IMR-90 (cell line): ENCODE measurements at regions not wholly inside any gene's neighbourhood (a gene's known extent, or its start where the extent isn't known, plus 50 kb on each side); places are given as distances from the start of the nearest gene placed in this dataset.

ENCODE experiments used
- ATAC-seq: fragments of 200-7000 bp; cut with Tn5 transposase; 2 replicates; pipeline ENCODE4 v1.9.1; 2020; ENCODE audit warnings: low read depth, mild to moderate bottlenecking, moderate library complexity
- BruUV-seq: library from RNA; stranded (reverse); fragments of 400-500 nt; replicated peaks from 2 replicates; lab custom pipeline; 2021; lab: Mats Ljungman, UMichigan
- CTCF ChIA-PET: fragments of 300-600 bp; formaldehyde crosslinking; extraction: SDS; loops from one replicate; lab custom pipeline; 2021; ENCODE audit warnings: antibody characterized with exemption; lab: Yijun Ruan, JAX
- POLR2A ChIA-PET: fragments of 300-600 bp; sonication (Branson Sonifier 250); formaldehyde crosslinking; loops from one replicate; lab custom pipeline; 2022; ENCODE audit warnings: antibody characterized with exemption; ENCODE audit not compliant: unreplicated experiment; lab: Charles Lee
- DNase-seq: peaks from one replicate; pipeline ENCODE4 v3.0.0; 2013
- H2AFZ ChIP-seq: replicated peaks from 2 replicates; pipeline ENCODE3; 2013; ENCODE audit warnings: low read length, mild to moderate bottlenecking; ENCODE audit not compliant: poor library complexity
- H2AK5ac ChIP-seq: 2 replicates; pipeline ENCODE4 v1.6.1; 2013; ENCODE audit warnings: low read depth, low read length, inconsistent platforms
- H2AK9ac ChIP-seq: replicated peaks from 2 replicates; pipeline ENCODE3; 2013; ENCODE audit warnings: mild to moderate bottlenecking, low read depth, low read length, moderate library complexity; ENCODE audit not compliant: poor library complexity
- H2BK120ac ChIP-seq: 2 replicates; pipeline ENCODE4 v1.6.1; 2013; ENCODE audit warnings: low read depth, low read length, inconsistent platforms
- H2BK15ac ChIP-seq: 3 replicates; pipeline ENCODE4 v1.6.1; 2013; ENCODE audit warnings: low read depth, low read length, inconsistent platforms
- H2BK20ac ChIP-seq: 2 replicates; pipeline ENCODE4 v1.6.1; 2013; ENCODE audit warnings: low read depth, mild to moderate bottlenecking, inconsistent platforms, low read length, moderate library complexity
- H2BK5ac ChIP-seq: 2 replicates; pipeline ENCODE4 v1.6.1; 2013; ENCODE audit warnings: mild to moderate bottlenecking, low read depth, low read length, inconsistent platforms; ENCODE audit not compliant: poor library complexity, severe bottlenecking
- H3K14ac ChIP-seq: replicated peaks from 2 replicates; pipeline ENCODE4 v1.6.1; 2013; ENCODE audit warnings: low read depth, low read length, inconsistent platforms
- H3K18ac ChIP-seq: 2 replicates; pipeline ENCODE4 v1.6.1; 2013; ENCODE audit warnings: low read depth, low read length, control low read depth
- H3K23ac ChIP-seq: 2 replicates; pipeline ENCODE4 v1.6.1; 2013; ENCODE audit warnings: low read depth, low read length, inconsistent platforms
- H3K27ac ChIP-seq: 2 replicates; pipeline ENCODE4 v1.5.1; 2013; ENCODE audit warnings: mild to moderate bottlenecking, control low read depth, low read length; ENCODE audit not compliant: insufficient read depth
- H3K27me3 ChIP-seq: 2 replicates; pipeline ENCODE4 v1.6.1; 2013; ENCODE audit warnings: low read length; ENCODE audit not compliant: control insufficient read depth, insufficient read depth
- H3K36me3 ChIP-seq: 2 replicates; pipeline ENCODE4 v1.6.1; 2013; ENCODE audit warnings: low read length, mixed read lengths; ENCODE audit not compliant: control insufficient read depth, insufficient read depth
- H3K4ac ChIP-seq: 2 replicates; pipeline ENCODE4 v1.6.1; 2013; ENCODE audit warnings: low read depth, low read length, inconsistent platforms
- H3K4me1 ChIP-seq: 2 replicates; pipeline ENCODE4 v1.6.1; 2013; ENCODE audit warnings: low read length, mixed read lengths; ENCODE audit not compliant: control insufficient read depth, insufficient read depth
- H3K4me2 ChIP-seq: 2 replicates; pipeline ENCODE4 v1.6.1; 2013; ENCODE audit warnings: low read depth, mild to moderate bottlenecking, control low read depth, low read length, moderate library complexity
- H3K4me3 ChIP-seq: 2 replicates; pipeline ENCODE4 v1.5.1; 2013; ENCODE audit warnings: low read depth, mild to moderate bottlenecking, control low read depth, low read length, moderate library complexity; ENCODE audit not compliant: insufficient read depth
- H3K56ac ChIP-seq: 2 replicates; pipeline ENCODE4 v1.6.1; 2013; ENCODE audit warnings: low read length, inconsistent platforms; ENCODE audit not compliant: insufficient read depth; ENCODE audit errors: extremely low read depth
- H3K79me1 ChIP-seq, 2 experiments: 2 replicates each; pipeline ENCODE4 v1.6.1; 2013; ENCODE audit warnings: low read length in 2 of 2, inconsistent platforms in 1 of 2, low read depth in 1 of 2
- H3K9ac ChIP-seq: 2 replicates; pipeline ENCODE4 v1.6.1; 2013; ENCODE audit warnings: low read depth, low read length, control low read depth
- H3K9me1 ChIP-seq: 2 replicates; pipeline ENCODE4 v1.6.1; 2013; ENCODE audit warnings: low read length, inconsistent platforms; ENCODE audit not compliant: insufficient read depth
- H3K9me3 ChIP-seq: 2 replicates; pipeline ENCODE4 v1.6.1; 2013; ENCODE audit warnings: low read length; ENCODE audit not compliant: control insufficient read depth, insufficient read depth
- H4K20me1 ChIP-seq: 2 replicates; pipeline ENCODE4 v1.6.1; 2013; ENCODE audit warnings: low read length, inconsistent platforms; ENCODE audit not compliant: insufficient read depth
- H4K5ac ChIP-seq: 2 replicates; pipeline ENCODE4 v1.6.1; 2013; ENCODE audit warnings: mild to moderate bottlenecking, low read depth, low read length, control low read depth
- H4K8ac ChIP-seq, 2 experiments: 2 replicates each; pipeline ENCODE4 v1.6.1; 2013; ENCODE audit warnings: low read depth in 2 of 2, low read length in 2 of 2, control low read depth in 1 of 2, inconsistent platforms in 1 of 2
- H4K91ac ChIP-seq: 2 replicates; pipeline ENCODE4 v1.6.1; 2013; ENCODE audit warnings: low read depth, low read length, inconsistent platforms; ENCODE audit not compliant: insufficient read depth
- BHLHE40 ChIP-seq: fragments of 150-350 bp; IDR thresholded peaks from 2 replicates; pipeline ENCODE4 v1.6.1; 2016; ENCODE audit warnings: mild to moderate bottlenecking, low read depth, low read length
- CEBPB ChIP-seq: IDR thresholded peaks from 2 replicates; pipeline ENCODE4 v1.6.1; 2012; ENCODE audit warnings: low read depth, low read length, improper control_type of control experiment
- CHD1 ChIP-seq: IDR thresholded peaks from 2 replicates; pipeline ENCODE4 v1.6.1; 2012; ENCODE audit warnings: low read depth, low read length, improper control_type of control experiment
- FOS ChIP-seq: fragments of 150-350 bp; IDR thresholded peaks from 2 replicates; pipeline ENCODE4 v1.6.1; 2016; ENCODE audit warnings: low read depth, low read length
- MAFK ChIP-seq: IDR thresholded peaks from 2 replicates; pipeline ENCODE4 v1.6.1; 2012; ENCODE audit warnings: low read depth, low read length, improper control_type of control experiment
- MAZ ChIP-seq: IDR thresholded peaks from 2 replicates; pipeline ENCODE4 v1.6.1; 2012; ENCODE audit warnings: low read depth, mild to moderate bottlenecking, low read length, improper control_type of control experiment, moderate library complexity, borderline replicate concordance
- MXI1 ChIP-seq: IDR thresholded peaks from 2 replicates; pipeline ENCODE4 v1.6.1; 2012; ENCODE audit warnings: low read depth, mild to moderate bottlenecking, low read length, moderate library complexity, borderline replicate concordance
- NFE2L2 ChIP-seq: fragments of 150-350 bp; IDR thresholded peaks from 2 replicates; pipeline ENCODE4 v1.6.1; 2016; ENCODE audit warnings: low read depth, mild to moderate bottlenecking, low read length
- POLR2A ChIP-seq: IDR thresholded peaks from 2 replicates; pipeline ENCODE4 v1.6.1; 2012; ENCODE audit warnings: mild to moderate bottlenecking, low read depth, low read length
- RAD21 ChIP-seq: IDR thresholded peaks from 2 replicates; pipeline ENCODE4 v1.6.1; 2012; ENCODE audit warnings: low read length, improper control_type of control experiment
- RCOR1 ChIP-seq: IDR thresholded peaks from 2 replicates; pipeline ENCODE4 v1.6.1; 2012; ENCODE audit warnings: mild to moderate bottlenecking, low read length, improper control_type of control experiment; ENCODE audit not compliant: insufficient replicate concordance
- RFX5 ChIP-seq: IDR thresholded peaks from 2 replicates; pipeline ENCODE4 v1.8.0; 2012; ENCODE audit warnings: low read depth, mild to moderate bottlenecking, low read length, moderate library complexity
- SMC3 ChIP-seq: fragments of 150-350 bp; IDR thresholded peaks from 2 replicates; pipeline ENCODE4 v1.6.1; 2016; ENCODE audit warnings: low read depth, mild to moderate bottlenecking, antibody characterized with exemption, low read length, moderate library complexity
- WGBS, 2 experiments: methylation state at CpG; one replicate each; pipeline versions ENCODE4 v1.1.5 to v1.1.7; 2013; ENCODE audit warnings: missing lambda C conversion rate in 2 of 2; ENCODE audit not compliant: insufficient read length in 1 of 2; ENCODE audit errors: extremely low coverage in 2 of 2; 5-methylcytosine and 5-hydroxymethylcytosine counted together
- dilution Hi-C: fragments of 300-500 bp; cut with HindIII; formaldehyde crosslinking; loops from one replicate; pipeline ENCODE4 v1.14.3; 2018; ENCODE audit warnings: low sequenced_read_pairs; ENCODE audit not compliant: unreplicated experiment
- in situ Hi-C: fragments of 300-500 bp; cut with MboI; formaldehyde crosslinking; loops from 3 replicates; pipeline ENCODE4 v1.14.3; 2019; ENCODE audit warnings: low sequenced_read_pairs, inconsistent platforms, mixed read lengths
- intact Hi-C: fragments of 100-400 bp; cut with micrococcal nuclease; formaldehyde crosslinking; loops from 2 replicates; pipeline ENCODE4 v1.10.0; 2022
- TF ChIP-seq, protein P1 (sequence below): fragments of 150-350 bp; IDR thresholded peaks from 2 replicates; pipeline ENCODE4 v1.6.1; 2017; ENCODE audit warnings: mild to moderate bottlenecking, antibody characterized with exemption, low read length, low read depth
- TF ChIP-seq, protein P2 (sequence below): conservative IDR thresholded peaks from 2 replicates; pipeline ENCODE4 v1.5.1; 2012; ENCODE audit warnings: mild to moderate bottlenecking, low read depth, low read length, improper control_type of control experiment
- TF ChIP-seq, protein P3 (sequence below): fragments of 150-350 bp; IDR thresholded peaks from 2 replicates; pipeline ENCODE4 v1.6.1; 2016; ENCODE audit warnings: low read depth, mild to moderate bottlenecking, low read length, moderate library complexity, borderline replicate concordance

DNA sequence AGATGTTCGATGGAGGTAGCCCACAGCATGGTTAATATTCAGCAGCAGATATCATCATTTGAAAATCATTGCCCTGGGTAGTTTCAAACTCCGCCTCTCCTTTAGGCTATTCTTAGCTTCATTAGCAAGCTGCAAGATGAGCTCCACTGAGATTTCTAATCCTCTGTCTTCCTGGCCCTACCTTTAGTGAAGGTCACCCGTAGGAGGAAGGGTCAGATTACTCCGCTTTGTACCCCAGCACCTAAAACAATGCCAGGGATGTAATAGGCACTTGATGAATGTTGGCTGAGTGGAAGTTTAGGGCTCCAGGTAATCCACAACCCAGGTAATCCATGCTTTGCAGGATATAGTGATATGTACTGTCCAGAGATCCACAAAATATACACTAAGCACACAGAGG is 260.1 kb upstream of the MTNR1B start:
- no peak overlapping the region for H3K9ac ChIP-seq
- no peak overlapping the region for H3K18ac ChIP-seq
- POLR2A ChIA-PET = no interaction called here
- no TSS peak for BruUV-seq
- H4K8ac ChIP-seq = no peak overlapping the region
- H3K9me3 ChIP-seq = no peaks in the 10 kb centered on the region
- no peaks in the 10 kb centered on the region for H3K79me1 ChIP-seq
- no peak overlapping the region for H3K4ac ChIP-seq
- WGBS, 2 experiments = 83% methylated on average over 1 of the region's 4 CpGs; no CpG with 5 or more reads in 1 of the 2 experiments
- H2BK15ac ChIP-seq = no peak overlapping the region
- intact Hi-C loops = no loop called here
- H4K91ac ChIP-seq = no peak overlapping the region
- CTCF ChIA-PET = no interaction called here
- no peak overlapping the region for H2AK9ac ChIP-seq
- no peak overlapping the region for H3K23ac ChIP-seq
- ATAC-seq (no peak), DNase-seq (no peak)
- in situ Hi-C loops = no loop called here
- H2BK20ac ChIP-seq = no peak overlapping the region
- no peaks in the 10 kb centered on the region for H4K20me1 ChIP-seq
- H3K9me1 ChIP-seq = no peaks in the 10 kb centered on the region
- TF ChIP-seq CHD1 = no peak
- TF ChIP-seq MXI1 = no peak
- TF ChIP-seq, protein P1, sequence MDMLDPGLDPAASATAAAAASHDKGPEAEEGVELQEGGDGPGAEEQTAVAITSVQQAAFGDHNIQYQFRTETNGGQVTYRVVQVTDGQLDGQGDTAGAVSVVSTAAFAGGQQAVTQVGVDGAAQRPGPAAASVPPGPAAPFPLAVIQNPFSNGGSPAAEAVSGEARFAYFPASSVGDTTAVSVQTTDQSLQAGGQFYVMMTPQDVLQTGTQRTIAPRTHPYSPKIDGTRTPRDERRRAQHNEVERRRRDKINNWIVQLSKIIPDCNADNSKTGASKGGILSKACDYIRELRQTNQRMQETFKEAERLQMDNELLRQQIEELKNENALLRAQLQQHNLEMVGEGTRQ = no peak
- TF ChIP-seq RAD21 = no peak
- no peak for TF ChIP-seq NFE2L2
- TF ChIP-seq MAZ = no peak
- no peak for TF ChIP-seq POLR2A
- TF ChIP-seq BHLHE40 = no peak
- TF ChIP-seq MAFK = no peak
- TF ChIP-seq, protein P2, sequence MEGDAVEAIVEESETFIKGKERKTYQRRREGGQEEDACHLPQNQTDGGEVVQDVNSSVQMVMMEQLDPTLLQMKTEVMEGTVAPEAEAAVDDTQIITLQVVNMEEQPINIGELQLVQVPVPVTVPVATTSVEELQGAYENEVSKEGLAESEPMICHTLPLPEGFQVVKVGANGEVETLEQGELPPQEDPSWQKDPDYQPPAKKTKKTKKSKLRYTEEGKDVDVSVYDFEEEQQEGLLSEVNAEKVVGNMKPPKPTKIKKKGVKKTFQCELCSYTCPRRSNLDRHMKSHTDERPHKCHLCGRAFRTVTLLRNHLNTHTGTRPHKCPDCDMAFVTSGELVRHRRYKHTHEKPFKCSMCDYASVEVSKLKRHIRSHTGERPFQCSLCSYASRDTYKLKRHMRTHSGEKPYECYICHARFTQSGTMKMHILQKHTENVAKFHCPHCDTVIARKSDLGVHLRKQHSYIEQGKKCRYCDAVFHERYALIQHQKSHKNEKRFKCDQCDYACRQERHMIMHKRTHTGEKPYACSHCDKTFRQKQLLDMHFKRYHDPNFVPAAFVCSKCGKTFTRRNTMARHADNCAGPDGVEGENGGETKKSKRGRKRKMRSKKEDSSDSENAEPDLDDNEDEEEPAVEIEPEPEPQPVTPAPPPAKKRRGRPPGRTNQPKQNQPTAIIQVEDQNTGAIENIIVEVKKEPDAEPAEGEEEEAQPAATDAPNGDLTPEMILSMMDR = no peak
- TF ChIP-seq RFX5 = no peak
- TF ChIP-seq RCOR1 = no peak
- no peak for TF ChIP-seq FOS
- TF ChIP-seq, protein P3, sequence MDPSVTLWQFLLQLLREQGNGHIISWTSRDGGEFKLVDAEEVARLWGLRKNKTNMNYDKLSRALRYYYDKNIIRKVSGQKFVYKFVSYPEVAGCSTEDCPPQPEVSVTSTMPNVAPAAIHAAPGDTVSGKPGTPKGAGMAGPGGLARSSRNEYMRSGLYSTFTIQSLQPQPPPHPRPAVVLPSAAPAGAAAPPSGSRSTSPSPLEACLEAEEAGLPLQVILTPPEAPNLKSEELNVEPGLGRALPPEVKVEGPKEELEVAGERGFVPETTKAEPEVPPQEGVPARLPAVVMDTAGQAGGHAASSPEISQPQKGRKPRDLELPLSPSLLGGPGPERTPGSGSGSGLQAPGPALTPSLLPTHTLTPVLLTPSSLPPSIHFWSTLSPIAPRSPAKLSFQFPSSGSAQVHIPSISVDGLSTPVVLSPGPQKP = no peak
- no peak for TF ChIP-seq CEBPB
- no peak for TF ChIP-seq SMC3
- H3K56ac ChIP-seq = no peak overlapping the region
- no peak overlapping the region for H2AK5ac ChIP-seq
- H2BK5ac ChIP-seq = no peak overlapping the region
- H3K36me3 ChIP-seq = no peaks in the 10 kb centered on the region
- H3K4me3 ChIP-seq = no peak overlapping the region
- no peaks in the 10 kb centered on the region for H3K27me3 ChIP-seq
- H3K27ac ChIP-seq = no peak overlapping the region
- H3K14ac ChIP-seq = no peak overlapping the region
- no peak overlapping the region for H2BK120ac ChIP-seq
- H3K4me1 ChIP-seq = no peaks in the 10 kb centered on the region
- no peak overlapping the region for H4K5ac ChIP-seq
- dilution Hi-C loops = no loop called here
- no peak overlapping the region for H2AFZ ChIP-seq
- H3K4me2 ChIP-seq = no peak overlapping the region
